Testis (tissue), 2 donors: ENCODE measurements at regions not wholly inside any gene's neighbourhood (a gene's known extent, or its start where the extent isn't known, plus 50 kb on each side); places are given as distances from the start of the nearest gene placed in this dataset.

Source experiments
- DNase-seq: peaks from one replicate; pipeline ENCODE4 v3.0.0-alpha.2; 2019
- H3K27ac ChIP-seq, 2 donors: fragments of 200-600 bp; sonication (generic); one replicate each; pipeline ENCODE4 v1.5.1; 2019
- H3K27me3 ChIP-seq: fragments of 200-600 bp; sonication (generic); one replicate; pipeline ENCODE4 v1.5.1; 2019
- H3K36me3 ChIP-seq: fragments of 200-600 bp; sonication (generic); one replicate; pipeline ENCODE4 v1.5.1; 2017; ENCODE audit warnings: low read depth; ENCODE audit errors: missing control alignments
- H3K4me1 ChIP-seq: fragments of 200-600 bp; sonication (generic); one replicate; pipeline ENCODE4 v1.5.1; 2019
- H3K4me3 ChIP-seq, 2 donors: fragments of 200-600 bp; sonication (generic); one replicate each; pipeline ENCODE4 v1.5.1; 2017 to 2019
- H3K9me3 ChIP-seq: fragments of 200-600 bp; sonication (generic); one replicate; pipeline ENCODE4 v1.5.1; 2017
- CTCF ChIP-seq, 3 experiments: fragments of 450-650 bp in 2 of 3; fragments of 200-600 bp in 1 of 3; sonication (generic) in 1 of 3; IDR thresholded peaks; one replicate each; pipeline ENCODE4 v1.5.1; 2016 to 2019; ENCODE audit warnings: antibody characterized with exemption in 3 of 3, mild to moderate bottlenecking in 2 of 3, moderate library complexity in 1 of 3
- POLR2A ChIP-seq: fragments of 450-650 bp; IDR thresholded peaks from one replicate; pipeline ENCODE4 v1.6.1; 2017; ENCODE audit warnings: antibody characterized with exemption, mild to moderate bottlenecking, moderate library complexity
- WGBS, 2 donors: methylation state at CpG; one replicate each; pipeline ENCODE4 v1.1.5; 2018; 5-methylcytosine and 5-hydroxymethylcytosine counted together
- intact Hi-C: fragments of 100-400 bp; cut with DNase I; formaldehyde crosslinking; loops from one replicate; pipeline ENCODE4 v1.15.1; 2023; ENCODE audit warnings: low total_unique reads

GRCh38 chr4:10811991-10812390 lies 127.4 kb upstream of the CLNK start:
- intact Hi-C loops, result no loop called here
- no peaks in the 10 kb centered on the region for H3K36me3 ChIP-seq
- no peaks in the 10 kb centered on the region for H3K27me3 ChIP-seq
- no peak for DNase-seq
- no peaks in the 10 kb centered on the region for H3K9me3 ChIP-seq
- 43 to 58% methylated on average over 4 of the region's 4 CpGs for WGBS, 2 donors
- no peak overlapping the region for H3K27ac ChIP-seq
- H3K4me3 ChIP-seq, result no peak overlapping the region
- no peak for TF ChIP-seq CTCF (IDR thresholded peaks at IDR 0.05)
- no peak for TF ChIP-seq POLR2A
- peaks cover 5% of the 10 kb centered on the region for H3K4me1 ChIP-seq

- no peaks in the 10 kb centered on the region for H3K36me3 ChIP-seq
- H3K27me3 ChIP-seq, result no peaks in the 10 kb centered on the region
- DNase-seq, result no peak
- 91 to 94% methylated on average over 7 of the region's 7 CpGs for WGBS, 2 donors
- peaks cover 5% of the 10 kb centered on the region for H3K4me1 ChIP-seq
- no peaks in the 10 kb centered on the region for H3K9me3 ChIP-seq
- H3K4me3 ChIP-seq, result no peak overlapping the region
- TF ChIP-seq CTCF (IDR thresholded peaks at IDR 0.05), result no peak
- no peak for TF ChIP-seq POLR2A
- H3K27ac ChIP-seq, result no peak overlapping the region
- intact Hi-C loops, result no loop called here
Observed at GRCh38 chr4:10810411-10810810, 125.8 kb upstream of the CLNK start.

- peaks cover 5% of the 10 kb centered on the region for H3K4me1 ChIP-seq
- H3K27me3 ChIP-seq, result no peaks in the 10 kb centered on the region
- H3K4me3 ChIP-seq, result no peak overlapping the region
- no peaks in the 10 kb centered on the region for H3K9me3 ChIP-seq
- intact Hi-C loops, result no loop called here
- TF ChIP-seq POLR2A (no peak), CTCF (IDR thresholded peaks at IDR 0.05) (no peak)
- H3K36me3 ChIP-seq, result no peaks in the 10 kb centered on the region
- DNase-seq, result no peak
- 87 to 95% methylated on average over 3 of the region's 3 CpGs for WGBS, 2 donors
- no peak overlapping the region for H3K27ac ChIP-seq
Observed at GRCh38 chr4:10809905-10810304, 125.3 kb upstream of the CLNK start.

GRCh38 chr4:10808591-10808990 lies 124.0 kb upstream of the CLNK start:
- peak; percentile 37 for DNase-seq
- Histone ChIP-seq H3K27me3 (no peaks in the 10 kb centered on the region), H3K36me3 (no peaks in the 10 kb centered on the region), H3K4me3 (no peak overlapping the region), H3K27ac (no peak overlapping the region), H3K9me3 (no peaks in the 10 kb centered on the region), H3K4me1 (peaks cover 5% of the 10 kb centered on the region)
- intact Hi-C loops, result no loop called here
- TF ChIP-seq CTCF (IDR thresholded peaks at IDR 0.05), result no peak
- no peak for TF ChIP-seq POLR2A

GRCh38 chr4:10806953-10807645 lies 122.5 kb upstream of the CLNK start:
- no peak for DNase-seq
- WGBS, 2 donors, result 82 to 89% methylated on average over 4 of the region's 4 CpGs

More at GRCh38 chr4:10806953-10807645, 122.5 kb upstream of the CLNK start:
- Histone ChIP-seq H3K36me3 (no peaks in the 10 kb centered on the region), H3K27me3 (no peaks in the 10 kb centered on the region), H3K27ac (no peak overlapping the region), H3K4me1 (no peaks in the 10 kb centered on the region), H3K4me3 (no peak overlapping the region), H3K9me3 (no peaks in the 10 kb centered on the region)
- intact Hi-C loops, result no loop called here
- TF ChIP-seq CTCF (IDR thresholded peaks at IDR 0.05) (no peak), POLR2A (no peak)
